ENCODE measurements at regions not wholly inside any gene's neighbourhood (a gene's known extent, or its start where the extent isn't known, plus 50 kb on each side); places are given as distances from the start of the nearest gene placed in this dataset.

GRCh38 chr5:125225424-125225823 is 479.0 kb upstream of the ZNF608 start:
- ChIA-PET CTCF (ENCODE audit: low intra/inter-chr PET ratio, low total read pairs) (no interaction called here), POLR2A (no interaction called here)
- Histone ChIP-seq H2AFZ (ENCODE audit: low read length) (no peak overlapping the region), H3K4me3 (replicated peaks in 1 of 3; ENCODE audit: insufficient read depth in 1 of 3, low read depth in 2 of 3, low read length in 3 of 3) (no peak overlapping the region), H3K9me3 (ENCODE audit: low read length) (no peaks in the 10 kb centered on the region), H4K20me1 (ENCODE audit: insufficient read depth, low read length) (no peaks in the 10 kb centered on the region), H3K27ac (ENCODE audit: extremely low read length, insufficient read depth, low read length) (no peak overlapping the region), H3K27me3 (ENCODE audit: control insufficient read depth in 1 of 2, insufficient read depth in 2 of 2, low read length in 2 of 2) (no peaks in the 10 kb centered on the region), H3K4me2 (ENCODE audit: low read depth, low read length) (no peak overlapping the region), H3K79me2 (ENCODE audit: insufficient read depth, low read length) (no peaks in the 10 kb centered on the region), H3K36me3 (replicated peaks in 1 of 2; ENCODE audit: control insufficient read depth in 1 of 2, insufficient read depth in 2 of 2, low read length in 2 of 2) (no peaks in the 10 kb centered on the region), H3K4me1 (ENCODE audit: insufficient read depth, low read length) (no peaks in the 10 kb centered on the region), H3K9ac (ENCODE audit: insufficient read depth, low read depth, low read length) (no peak overlapping the region)
- DNase-seq (ENCODE audit: low spot score) (no peak), FAIRE-seq (no peak), ATAC-seq (no peak)
- in situ Hi-C loops (cut with HindIII; ENCODE audit: extremely low pct_ligation_motif_present, low pct_unique_long_range_greater_than_20kb) (no loop called here), intact Hi-C loops (cut with micrococcal nuclease; ENCODE audit: unreplicated experiment) (no loop called here)
- 0% methylated on average over 2 of the region's 2 CpGs for WGBS (ENCODE audit: low lambda C conversion rate)
- no peak for TF ChIP-seq ELF1 (CRISPR knock-in tag; IDR thresholded peaks at IDR 0.05)
- TF ChIP-seq SP140L (CRISPR knock-in tag; IDR thresholded peaks at IDR 0.05; ENCODE audit: borderline replicate concordance) = no peak
- TF ChIP-seq HOXD1 (CRISPR knock-in tag; IDR thresholded peaks at IDR 0.05) = no peak
- no peak for TF ChIP-seq MXD3 (CRISPR knock-in tag; IDR thresholded peaks at IDR 0.05)
- TF ChIP-seq PBX2 (CRISPR knock-in tag; IDR thresholded peaks at IDR 0.05) = no peak
- no peak for TF ChIP-seq ZNF354B (CRISPR knock-in tag; IDR thresholded peaks at IDR 0.05)
- no peak for TF ChIP-seq ZNF558 (CRISPR knock-in tag; IDR thresholded peaks at IDR 0.05; ENCODE audit: borderline replicate concordance)
- TF ChIP-seq HNF4A (CRISPR knock-in tag; IDR thresholded peaks at IDR 0.05) = no peak
- TF ChIP-seq, protein P1, sequence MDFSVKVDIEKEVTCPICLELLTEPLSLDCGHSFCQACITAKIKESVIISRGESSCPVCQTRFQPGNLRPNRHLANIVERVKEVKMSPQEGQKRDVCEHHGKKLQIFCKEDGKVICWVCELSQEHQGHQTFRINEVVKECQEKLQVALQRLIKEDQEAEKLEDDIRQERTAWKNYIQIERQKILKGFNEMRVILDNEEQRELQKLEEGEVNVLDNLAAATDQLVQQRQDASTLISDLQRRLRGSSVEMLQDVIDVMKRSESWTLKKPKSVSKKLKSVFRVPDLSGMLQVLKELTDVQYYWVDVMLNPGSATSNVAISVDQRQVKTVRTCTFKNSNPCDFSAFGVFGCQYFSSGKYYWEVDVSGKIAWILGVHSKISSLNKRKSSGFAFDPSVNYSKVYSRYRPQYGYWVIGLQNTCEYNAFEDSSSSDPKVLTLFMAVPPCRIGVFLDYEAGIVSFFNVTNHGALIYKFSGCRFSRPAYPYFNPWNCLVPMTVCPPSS (IDR thresholded peaks at IDR 0.05) = no peak
- TF ChIP-seq ZFY (CRISPR knock-in tag; IDR thresholded peaks at IDR 0.05) = no peak
- TF ChIP-seq RARG (CRISPR knock-in tag; IDR thresholded peaks at IDR 0.05; ENCODE audit: low read depth) = no peak
- no peak for TF ChIP-seq ZNF264 (CRISPR knock-in tag; IDR thresholded peaks at IDR 0.05)
- BruUV-seq (replicated peaks) = no TSS peak

All from HepG2 (cell line).